Right hindlimb (tissue), 1 donor: ENCODE measurements at regions not wholly inside any gene's neighbourhood (a gene's known extent, or its start where the extent isn't known, plus 50 kb on each side); places are given as distances from the start of the nearest gene placed in this dataset.

Source experiments
- DNase-seq: peaks from one replicate; pipeline ENCODE4 v3.0.0-alpha.2; 2018

DNA sequence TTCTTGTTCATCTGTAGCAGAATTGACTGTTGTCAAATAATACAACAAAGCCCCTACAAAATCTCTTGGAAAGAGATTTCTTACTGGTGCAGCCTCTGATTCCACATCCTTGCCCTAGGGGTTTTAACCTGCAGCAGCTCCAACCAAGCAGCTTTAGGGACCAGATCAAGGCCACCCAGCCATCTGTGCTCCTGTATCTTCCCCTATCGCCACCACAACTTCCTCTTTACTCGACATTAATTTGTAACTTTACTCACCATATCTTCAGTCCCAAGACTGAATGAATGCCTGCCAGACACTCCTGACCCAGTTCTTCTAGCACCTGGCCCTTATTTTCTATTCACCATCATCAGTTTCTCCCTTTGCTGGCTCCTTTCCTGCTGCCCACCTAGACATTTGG, 156.6 kb upstream of the IL12A start:
- no peak for DNase-seq

DNA sequence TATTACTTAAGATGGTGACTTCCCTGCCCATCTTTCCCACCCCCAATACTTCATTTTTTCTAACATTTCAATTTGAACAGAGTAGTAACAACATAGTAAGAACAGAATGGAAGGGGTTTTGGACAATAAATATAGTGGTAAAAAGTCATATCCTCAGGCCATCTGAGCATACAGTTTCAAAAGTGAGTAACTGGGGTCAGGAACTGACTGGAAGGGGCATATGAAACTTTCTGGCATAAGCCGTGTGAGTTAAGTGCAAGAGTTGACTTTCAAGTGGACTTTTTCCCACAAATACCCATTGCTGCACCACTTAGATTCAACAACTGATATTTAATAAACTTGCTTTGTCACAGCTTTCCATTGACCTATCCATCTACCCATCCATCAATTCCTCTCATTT, 153.5 kb upstream of the IL12A start:
- DNase-seq: no peak

DNA sequence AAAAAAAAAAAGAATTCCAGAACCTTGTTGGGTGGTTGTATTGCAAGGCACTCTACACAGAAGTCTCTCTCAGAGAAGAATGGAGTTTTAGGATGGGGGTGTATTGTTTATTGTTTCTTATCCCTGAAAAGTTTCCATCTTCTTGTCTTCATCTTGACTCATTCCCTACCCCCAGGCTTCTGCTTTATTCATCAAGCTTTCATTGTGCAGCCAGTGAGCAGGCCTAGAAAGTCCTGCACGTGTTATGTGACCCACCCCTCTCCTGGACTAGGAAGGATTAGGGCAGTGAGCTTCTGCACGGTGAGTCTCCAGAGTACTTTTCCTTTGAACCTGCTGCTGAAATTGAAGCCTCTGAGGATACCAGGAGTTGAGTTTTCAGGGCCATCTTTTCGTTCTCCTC, 150.9 kb upstream of the IL12A start:
- no peak for DNase-seq

DNA sequence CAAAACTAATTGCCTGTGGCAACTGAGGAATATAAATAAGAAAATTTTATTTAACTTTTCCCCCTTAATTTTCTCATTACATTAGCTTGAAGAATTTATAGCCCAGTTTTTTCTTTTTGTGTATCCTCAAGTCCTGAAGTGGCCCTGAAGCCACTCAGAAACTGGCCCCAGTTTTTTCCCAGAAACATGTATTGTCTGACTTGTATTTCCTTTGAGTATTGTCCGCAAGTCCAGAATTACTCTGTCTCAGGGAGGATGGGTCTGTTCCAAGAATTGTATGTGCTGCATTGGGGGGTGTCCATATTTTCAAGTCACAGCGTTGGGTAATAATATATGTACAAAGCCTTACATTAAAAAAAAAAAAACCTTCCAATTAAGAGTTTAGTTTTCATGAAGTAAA, 149.7 kb upstream of the IL12A start:
- DNase-seq: no peak

DNA sequence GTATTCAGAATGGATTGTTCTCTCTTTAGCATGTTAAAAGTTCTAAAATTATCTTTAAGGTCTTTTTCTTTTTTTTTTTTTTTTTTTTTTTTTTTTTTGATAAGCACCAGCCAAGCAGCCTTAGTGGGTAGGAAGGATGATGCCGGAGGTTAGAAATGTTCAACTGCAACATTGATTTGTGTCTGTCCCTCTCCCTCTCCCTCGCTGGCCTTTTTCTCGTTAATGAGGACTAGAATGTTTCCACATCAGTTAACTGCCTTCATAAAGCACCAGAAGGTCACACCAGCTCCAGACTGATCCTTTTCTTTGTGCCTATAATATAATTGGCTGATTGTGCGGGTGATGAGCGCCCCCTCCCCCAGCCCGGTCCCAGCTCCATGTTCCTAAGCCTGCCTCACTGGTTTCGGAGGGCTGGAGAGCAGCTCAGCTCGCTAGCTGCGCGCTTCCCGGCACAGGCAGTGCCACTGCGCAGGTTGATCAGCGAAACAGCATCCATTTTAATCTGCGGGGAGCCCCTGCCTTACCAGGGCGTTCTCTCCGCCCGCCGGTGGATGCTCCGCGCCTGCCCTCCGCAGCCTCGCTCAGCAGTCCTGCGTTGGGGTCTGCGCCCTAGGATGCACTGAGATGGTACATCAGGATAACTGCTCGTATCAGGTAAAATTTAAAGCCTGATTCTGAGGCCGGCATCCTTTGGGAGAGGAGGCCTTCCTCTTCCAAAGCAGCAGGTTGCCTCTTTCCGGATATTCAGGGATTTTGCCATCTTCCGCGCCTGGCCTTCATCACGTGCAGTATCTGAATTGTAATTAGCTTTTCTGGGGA, 148.9 kb upstream of the IL12A start, which contains the start of gene SCHIP1:
SCHIP1 (plus strand) TSS at position 301 of the 819 bp plus-strand sequence.
- peak; percentile 73 for DNase-seq

DNA sequence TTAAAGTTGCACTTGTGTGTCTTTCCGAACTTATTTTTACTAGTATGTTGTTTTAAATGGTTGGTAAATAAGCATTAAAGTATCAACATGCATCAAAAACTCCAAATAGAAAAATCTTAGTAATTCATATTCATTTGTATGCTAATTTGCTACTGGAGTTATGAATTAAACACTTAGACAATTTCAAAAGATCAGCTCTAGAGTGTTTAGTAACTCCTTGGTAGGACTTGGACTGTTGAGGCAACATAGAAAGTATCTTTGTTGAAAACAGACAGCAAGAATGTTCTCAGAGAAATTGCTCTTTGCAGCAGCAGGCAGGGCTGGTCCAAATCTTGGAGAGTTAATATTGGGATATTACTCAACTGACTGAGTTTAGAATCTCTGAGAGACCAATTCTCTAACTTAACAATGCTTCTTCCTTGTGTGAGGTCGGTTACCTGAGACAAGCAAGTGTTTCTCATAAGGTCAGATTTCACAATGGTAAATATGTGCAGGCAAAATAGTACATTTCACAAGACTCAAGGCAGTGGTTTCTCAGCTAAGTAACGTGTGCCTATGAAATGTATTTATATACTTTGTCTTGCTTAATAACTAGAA, 147.8 kb upstream of the IL12A start:
- no peak for DNase-seq

DNA sequence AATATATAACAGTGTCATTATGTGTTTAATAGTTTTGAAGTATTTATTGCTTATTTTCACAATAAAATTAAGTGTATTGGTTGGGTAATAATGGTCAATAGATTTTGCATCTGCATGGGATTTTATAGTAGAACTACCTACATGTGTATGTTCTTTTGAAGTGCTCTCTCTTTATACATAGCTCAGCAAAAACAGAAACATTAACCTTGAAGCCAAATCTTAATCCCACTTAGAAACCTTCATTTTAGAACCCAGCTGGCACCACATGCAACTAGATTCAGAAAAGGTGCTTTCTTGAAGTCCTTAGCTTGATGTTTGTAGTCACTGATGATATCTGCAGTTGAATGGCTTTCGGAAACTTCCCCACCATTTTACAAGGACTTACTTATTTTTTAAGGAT, 146.9 kb upstream of the IL12A start:
- no peak for DNase-seq

DNA sequence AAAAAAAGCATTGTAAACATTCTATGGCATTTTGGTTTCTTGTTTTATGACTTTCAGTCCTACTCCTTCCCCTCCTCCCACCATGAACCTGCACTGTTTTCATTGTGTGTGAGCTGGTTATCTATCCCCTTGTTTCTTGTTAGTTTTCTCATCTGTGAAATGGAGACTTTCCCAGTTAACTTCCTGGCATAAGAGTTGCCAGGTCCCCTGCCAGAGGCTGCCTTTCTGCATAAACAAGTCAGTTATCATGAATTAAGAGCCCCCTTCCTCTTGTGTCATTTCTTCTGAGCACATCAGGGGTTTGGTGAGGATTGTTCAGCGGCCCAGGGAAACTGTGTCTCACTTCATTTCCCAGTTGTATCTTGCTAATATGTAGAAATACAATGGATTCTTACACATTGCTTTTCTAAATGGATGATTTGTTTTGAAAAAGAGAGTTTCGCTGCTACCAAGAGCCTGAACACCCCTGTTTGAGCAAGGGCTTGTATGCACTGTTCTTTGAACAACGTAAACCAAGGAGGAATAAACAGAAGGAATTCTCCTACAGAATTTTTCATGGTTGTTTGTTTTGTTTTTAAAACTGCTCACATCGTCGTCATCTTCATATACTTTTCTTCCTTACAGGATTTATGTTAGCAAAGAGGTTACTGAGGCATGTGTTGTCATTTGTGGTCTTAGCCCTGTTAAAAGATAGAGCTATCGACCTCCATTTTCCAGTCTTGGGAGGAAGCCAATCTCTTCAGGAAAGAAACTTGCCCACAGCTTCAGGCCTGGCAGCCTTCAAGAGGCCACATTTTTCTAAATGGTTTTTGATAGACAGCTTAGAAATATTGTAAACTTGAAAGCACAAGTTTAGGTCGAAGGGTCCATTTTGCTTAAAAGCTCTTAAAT, 144.6 kb upstream of the IL12A start:
- DNase-seq: no peak

DNA sequence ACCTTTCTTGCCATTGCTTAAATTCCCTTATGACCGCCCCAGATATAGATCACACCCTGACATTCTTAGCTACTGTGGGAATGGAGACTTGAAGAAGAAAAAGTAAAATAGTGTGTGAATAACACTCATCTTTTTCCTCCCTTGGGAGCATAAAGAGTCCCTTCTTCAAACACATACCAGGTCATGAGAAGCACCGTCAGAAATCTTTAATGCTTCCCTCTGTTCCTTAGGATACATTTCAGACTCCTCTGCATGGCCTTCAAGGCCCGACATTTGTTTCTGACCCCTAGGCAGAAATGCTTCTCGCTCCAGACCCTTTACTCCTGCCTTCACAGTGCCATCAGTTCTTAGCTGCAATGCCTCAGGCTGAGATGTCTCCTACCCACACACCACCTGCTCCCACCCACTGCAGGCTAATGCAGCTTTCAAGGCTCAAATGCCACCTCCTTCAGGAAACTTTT, 143.8 kb upstream of the IL12A start:
- DNase-seq: no peak

DNA sequence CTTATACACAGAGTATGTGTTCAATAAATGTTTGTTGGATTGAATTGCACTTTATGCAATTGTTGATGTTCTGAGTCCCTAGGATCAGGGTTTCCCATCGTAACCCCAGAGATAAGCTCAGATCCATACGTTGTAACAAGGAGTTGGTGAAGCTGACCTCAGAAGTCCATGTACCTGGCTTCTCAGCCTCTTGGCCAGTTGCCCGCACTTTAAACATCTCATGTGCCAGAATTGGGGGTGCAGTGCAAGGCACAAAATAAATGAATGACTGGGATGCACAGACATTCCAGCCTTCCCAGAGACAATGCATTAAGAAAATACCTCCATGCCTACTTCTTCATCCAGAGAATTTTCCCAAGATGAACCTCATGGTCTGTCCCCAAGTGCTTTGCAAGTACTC, 142.9 kb upstream of the IL12A start:
- DNase-seq: no peak

DNA sequence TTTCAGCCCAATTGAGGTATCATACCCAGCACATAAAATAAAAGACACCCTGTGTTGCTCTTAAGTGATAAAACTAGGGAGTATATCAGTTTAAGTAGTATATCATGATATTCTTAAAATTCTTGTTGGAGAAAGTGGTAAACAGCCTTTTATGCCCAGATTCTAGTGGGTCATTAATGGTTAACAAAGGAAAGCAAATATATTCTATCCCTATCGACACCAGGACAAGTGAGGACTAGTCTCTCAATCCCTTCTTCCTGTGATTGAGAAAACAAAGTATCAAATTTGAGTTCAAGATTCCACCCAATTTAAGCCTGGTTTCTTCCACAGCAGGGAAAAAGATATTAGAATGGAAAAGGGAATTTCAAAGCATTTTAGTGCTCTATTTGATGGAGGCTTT, 142.4 kb upstream of the IL12A start:
- no peak for DNase-seq

DNA sequence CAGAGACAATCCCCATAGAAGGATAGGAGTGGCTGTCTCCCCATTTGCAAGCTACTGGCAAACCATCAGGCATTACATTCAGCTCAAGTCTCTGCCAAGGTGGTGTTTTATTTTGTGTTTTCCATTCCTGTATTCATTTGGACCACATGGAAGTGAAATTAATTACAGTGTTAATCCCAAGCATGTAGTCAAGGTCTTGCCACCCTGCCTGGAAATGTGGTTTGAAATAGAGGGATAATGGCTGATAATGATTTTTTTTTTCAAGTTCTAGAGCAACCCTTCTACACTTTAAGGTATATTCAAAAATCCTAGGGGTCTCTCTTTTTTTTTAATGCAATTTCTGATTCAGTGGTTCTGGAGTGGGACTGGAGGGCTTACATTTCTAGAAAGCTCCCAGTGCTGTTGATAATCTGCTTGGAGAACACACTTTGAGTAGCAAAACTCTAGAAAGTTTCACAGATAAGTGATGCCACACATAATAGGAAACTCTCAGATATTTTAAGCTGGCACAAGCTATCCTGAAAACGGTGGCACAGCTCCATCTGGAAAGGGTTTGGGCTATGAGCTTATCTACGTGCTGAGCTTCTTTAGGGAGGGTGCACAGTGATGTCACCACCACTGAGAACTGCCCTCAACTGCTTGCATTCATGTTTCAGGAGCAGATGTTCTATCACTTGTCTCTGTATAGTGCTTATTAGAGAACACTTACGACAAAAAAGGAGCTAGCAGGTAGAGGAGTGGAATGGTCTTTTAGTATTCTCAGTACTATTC, 140.1 kb upstream of the IL12A start:
- no peak for DNase-seq

DNA sequence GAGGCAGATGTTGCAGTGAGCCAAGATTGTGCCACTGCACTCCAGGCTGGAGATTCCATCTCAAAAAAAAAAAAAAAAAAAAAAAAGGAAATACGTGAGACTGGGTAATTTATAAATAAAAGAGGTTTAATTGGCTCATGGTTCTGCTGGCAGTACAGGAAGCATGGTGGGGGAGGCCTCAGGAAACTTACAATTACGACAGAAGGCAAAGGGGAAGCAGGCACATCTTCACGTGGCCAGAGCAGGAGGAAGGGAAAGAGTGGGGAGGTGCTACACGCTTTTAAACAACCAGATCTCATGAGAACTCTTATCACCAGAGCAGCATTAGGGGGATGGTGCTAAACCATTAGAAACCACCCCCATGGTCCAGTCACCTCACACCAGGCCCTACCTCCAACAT, 138.2 kb upstream of the IL12A start:
- DNase-seq: no peak

DNA sequence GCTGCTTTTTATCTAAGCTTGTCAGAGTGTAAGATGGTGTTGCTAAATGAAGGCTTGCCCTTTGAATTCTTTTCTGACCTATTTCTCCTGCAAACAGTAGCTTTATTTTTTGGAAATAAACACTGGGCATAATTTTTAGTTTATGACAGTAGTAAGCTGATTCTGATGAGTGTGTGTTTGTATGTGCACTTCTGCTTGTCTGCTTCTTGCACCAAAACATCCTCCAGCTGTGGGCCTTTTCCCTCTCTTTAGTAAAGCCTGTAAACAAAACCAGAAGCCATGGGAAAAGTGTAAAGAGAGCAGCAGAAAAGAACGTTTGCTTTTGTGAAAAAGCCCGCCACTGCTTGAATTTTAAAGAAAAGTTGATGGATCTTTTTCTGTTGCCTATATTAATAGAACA, 136.4 kb upstream of the IL12A start:
- no peak for DNase-seq

DNA sequence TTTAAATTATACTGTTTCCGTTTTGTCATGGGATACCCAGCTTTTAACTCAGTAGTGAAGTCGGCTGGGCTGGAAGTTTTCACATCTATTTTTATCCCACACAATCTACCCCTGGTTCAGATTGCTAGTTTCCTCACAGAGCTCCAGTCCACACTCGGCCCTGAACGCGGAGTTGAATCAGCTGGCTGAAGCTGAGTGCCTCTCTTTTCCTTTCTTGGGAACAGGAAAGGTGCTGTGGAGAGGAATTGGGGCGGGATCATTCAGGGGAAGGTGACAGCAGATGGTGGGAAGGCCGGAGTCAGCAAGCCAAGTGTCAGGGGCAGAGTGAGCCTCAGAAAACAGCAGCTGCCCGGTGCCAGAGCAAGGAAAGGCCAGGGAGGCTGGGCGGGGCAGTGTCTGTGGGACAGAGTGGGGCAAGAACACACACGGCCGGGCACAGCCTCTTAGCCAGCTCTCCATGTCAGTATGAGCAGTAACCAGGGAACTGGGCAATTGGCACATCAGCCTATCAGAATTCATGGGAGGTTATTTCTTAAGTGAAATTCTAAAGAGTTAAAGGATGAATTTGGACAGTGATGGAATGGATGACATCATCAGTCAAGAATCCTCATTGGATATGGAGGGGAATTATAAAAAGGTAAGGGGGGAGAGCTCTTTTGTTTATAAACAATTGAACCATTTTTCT, 135.7 kb upstream of the IL12A start:
- DNase-seq: peak; percentile 81

DNA sequence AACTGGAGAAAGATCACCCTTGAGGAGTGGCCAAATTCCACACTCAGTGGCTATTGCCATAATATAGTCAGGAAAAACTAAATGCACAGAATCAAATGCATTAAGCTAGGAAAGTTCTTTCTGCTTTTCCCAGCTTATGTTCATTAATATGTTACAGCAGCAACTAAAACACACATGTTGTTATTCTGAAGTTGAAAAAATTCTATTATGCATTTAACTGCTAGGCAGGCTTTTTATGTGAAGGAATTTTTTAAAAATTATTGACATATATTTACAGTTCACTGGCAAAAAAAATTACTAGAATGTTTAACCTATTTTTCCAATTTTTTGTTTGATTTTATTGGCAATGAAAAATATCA, 135.2 kb upstream of the IL12A start:
- no peak for DNase-seq

DNA sequence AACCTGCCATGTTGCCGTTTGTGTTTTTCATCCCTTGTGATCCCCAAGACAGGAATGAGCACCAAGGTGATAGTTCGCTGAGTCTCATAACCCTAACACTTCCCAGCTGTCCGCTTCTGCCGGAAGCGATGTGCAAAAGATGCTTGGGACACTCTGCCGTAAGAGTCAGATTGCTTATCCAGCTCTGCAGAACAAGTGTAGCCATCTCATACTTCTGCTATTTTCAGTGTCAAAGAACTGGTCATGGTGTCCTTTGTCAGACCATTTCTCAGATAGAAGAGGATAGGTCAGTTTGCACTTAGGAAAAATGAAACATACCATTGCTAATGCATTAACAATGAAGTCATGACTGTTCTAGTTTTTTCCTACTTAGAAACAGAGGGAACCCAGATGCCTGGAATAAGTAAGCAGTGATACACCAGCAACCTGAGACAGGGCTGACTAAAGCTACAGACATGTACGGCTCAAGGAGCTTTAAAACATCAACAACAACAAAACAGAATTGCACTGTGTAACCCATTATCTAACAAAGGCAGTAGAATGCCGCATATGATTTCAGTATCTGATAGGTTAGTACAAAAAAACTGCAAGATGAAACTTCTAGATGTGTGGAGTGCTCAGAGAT, 134.0 kb upstream of the IL12A start:
- peak; percentile 53 for DNase-seq

DNA sequence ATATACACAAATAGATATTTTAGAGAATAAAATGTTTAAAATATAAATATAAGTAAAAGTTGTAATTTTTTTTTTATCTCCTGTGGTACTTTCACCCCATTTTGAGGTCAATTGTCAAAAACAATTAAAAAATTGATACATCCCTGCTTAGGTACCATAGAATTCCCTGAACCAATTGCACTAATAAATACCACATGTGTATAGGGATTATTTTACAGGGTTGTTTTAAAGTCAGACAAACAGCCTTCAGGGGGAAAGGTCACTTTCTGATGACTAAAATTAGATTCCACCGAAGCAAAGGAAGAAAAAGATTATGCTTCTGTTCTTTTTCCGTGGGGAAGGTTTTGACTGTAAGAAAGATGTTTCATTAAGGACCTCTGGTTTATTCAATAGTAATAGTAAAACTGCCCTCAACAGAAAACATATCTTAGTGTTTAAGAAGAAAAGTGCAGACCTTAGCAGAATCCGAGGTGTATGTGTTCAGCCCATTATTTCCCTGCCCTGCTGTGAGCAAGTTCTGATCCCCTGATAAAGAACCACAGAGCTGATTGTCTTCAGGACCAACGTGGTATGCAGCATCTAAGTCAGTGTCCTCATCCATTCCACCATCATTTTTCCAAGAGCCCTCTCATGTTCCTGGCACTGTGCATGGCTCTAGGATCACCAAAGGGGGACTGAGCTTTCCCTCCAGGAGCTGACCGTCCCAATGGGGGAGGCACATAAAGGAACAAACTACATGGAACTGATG, 132.9 kb upstream of the IL12A start:
- no peak for DNase-seq

DNA sequence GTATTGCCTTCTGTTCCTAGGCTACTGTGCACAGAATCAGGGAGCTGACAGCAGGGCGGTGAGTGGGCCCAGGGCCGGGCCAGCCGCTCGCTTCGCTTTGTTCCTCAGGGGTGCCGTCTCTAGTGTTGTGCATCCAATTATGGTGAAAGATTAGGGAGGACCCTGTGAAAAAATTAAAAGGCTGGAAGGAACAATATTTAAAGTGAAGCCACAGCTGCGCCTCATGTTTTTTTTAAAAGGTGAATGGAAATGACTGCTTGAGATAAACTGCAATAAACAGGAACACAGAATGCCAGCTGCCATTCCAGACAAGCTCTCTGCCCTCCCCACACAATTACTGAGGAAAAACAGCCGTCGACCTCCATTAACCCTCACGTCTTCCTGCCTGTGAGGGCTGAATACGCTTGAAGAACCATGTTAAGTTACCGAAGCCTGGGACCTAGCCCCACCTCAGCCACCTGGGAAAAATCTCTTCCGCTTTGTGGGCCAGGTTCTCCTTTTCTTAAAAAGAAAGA, 132.0 kb upstream of the IL12A start:
- DNase-seq: no peak

DNA sequence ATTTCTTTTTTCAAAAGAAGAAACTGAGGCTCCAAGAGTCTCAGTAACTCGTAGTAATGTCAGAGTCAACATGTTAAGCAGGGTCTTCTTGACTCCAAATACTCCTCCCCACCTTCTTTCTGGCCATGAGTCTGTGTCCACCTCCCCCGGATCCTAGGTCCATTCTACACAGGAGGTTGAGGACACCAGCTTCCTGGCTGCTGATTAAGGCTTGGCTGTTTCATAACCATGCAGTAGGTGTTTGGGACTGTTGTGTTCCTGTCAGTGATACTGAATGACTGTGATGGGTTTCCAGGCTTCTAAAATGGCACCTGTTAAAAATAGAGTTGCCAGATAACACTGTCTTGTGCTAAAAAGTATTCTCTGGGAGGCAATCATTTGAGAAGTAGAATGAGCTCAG, 130.8 kb upstream of the IL12A start:
- DNase-seq: no peak

DNA sequence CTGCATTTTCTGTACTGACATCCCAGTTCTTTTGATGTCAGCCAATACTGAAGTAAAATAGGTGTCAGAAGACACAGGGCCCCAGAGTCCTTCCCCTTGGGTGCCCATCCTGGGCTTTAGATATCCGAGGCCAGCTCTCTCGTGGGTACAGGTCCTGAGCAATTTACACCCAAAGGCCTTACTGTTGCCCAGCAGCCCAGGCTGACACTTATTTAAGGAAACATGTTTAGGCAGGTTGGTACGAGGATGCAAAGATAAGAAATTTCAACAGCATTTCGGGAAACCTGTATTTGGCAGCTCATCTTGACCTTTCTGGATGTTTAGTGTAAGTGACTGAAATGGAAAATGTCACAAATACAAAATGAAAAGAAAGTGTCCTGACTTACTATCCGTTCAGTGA, 130.0 kb upstream of the IL12A start:
- no peak for DNase-seq
